GM18867 (cell line): ENCODE measurements at regions not wholly inside any gene's neighbourhood (a gene's known extent, or its start where the extent isn't known, plus 50 kb on each side); places are given as distances from the start of the nearest gene placed in this dataset.

ENCODE experiments used
- ATAC-seq: cut with Tn5 transposase; IDR thresholded peaks from one replicate; pipeline ENCODE4 v1.9.1; 2021; ENCODE audit warnings: mild to moderate bottlenecking, moderate library complexity; ENCODE audit not compliant: unreplicated experiment

DNA sequence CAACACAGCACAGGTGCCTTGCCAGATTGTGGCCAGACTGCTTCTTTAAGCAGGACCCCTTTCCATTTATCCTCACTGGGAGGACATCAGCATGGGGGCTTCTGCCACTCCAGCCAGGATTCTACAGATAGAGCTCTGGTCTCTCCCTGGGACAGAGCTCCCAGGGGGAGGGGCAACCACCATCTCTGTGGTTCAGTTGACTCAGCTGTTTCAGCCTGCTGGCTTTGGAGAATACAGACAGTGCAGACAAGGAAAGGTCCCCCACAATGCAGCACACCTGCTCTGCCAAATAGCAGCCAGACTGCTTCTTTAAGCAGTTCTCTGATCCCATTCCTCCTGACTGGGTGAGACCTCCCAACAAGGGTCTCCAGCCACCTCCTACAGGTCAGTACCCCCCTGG, 132.8 kb downstream of the OR2K2 start:
- no peak for ATAC-seq

DNA sequence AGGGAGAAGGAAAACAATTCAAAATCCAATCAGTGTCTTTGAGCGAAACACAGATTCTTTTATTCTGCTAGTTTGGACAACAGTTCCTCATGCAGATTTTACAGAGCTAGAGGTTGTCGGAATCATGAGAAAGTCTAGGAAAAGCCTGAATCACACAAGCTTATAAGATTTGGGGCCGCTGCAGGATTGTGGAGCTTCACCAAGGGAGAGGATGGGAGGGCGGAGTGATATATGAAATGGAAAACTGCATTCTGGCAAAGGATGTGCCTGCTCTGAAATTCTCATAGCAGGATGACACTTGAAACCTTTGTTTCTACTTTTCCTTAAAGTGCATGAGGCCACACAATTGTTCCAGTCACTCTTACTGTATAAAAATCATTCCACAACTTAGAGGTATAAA, 134.3 kb downstream of the OR2K2 start:
- ATAC-seq = no peak

DNA sequence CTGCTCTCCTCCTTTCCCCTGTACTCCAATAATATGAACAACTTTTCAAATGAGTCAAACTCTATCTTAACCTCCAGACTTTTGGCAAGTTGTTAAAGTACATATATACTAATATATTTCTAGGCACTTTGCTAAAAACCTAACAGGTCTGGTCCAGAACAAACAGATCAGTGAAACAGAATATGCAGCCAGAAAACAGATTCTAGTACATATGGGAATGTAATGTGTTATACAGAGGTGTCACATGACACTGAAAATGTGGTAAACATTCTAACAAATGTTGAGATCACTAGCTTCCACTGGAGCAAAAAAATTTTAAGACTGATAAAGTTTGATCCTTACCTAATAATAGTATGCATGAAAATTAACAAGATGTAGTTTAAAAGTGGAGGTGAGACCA, 136.9 kb downstream of the OR2K2 start:
- no peak for ATAC-seq

DNA sequence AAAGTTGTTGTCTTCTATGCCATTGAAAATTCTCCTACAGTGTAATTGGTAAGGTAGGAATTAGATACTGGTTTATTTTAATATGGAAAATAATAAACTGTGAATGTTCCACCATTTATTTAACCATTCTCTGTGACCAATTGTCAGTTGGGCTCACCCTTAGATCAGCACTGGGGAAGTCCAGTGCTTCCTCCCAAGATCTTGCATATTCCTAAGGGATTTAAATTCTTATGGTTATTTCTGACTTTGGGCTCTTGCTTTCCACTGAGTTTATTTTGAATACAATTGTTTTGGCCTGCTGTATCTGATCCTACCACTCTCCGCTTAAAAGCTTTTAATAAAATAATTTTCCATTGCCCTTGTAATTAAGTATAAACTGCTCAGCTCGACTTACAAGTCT, 137.4 kb downstream of the OR2K2 start:
- no peak for ATAC-seq

DNA sequence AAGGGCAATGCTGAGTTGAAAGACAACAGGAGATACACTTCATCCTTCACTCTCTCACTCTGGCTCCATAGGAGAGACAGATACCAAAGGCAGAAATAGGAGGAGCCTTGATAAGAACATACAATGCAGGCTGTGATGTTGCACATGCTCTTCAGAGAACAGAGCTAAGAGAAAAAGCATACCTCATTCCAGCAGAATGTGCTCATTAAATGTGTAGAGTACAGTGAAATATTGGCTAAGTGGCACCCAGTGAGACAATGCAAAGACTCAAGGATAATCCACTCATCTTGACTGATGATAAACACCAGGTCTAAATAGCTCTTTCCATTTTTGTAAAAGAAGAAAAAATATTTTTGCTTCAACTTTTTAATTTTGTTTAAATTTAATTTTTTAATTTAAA, 139.7 kb downstream of the OR2K2 start:
- ATAC-seq = no peak

DNA sequence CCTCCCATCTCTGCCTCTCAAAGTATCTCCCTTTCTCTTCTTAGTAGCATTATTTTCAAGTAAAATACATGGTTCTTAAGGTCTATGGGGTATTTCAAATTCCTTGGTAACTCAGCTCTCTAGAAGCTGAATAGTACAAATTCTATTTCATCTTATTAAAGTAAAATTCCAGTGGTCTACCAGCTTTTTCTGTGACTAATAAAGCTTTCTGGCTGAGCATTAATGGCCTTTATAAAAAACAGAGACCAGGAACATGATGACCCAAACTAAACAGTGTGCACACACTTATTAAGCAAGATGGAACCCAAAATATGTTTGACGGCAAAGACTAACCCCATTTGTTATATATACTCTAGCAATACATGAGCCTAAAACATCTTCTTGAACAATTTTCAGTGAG, 142.6 kb downstream of the OR2K2 start:
- no peak for ATAC-seq

DNA sequence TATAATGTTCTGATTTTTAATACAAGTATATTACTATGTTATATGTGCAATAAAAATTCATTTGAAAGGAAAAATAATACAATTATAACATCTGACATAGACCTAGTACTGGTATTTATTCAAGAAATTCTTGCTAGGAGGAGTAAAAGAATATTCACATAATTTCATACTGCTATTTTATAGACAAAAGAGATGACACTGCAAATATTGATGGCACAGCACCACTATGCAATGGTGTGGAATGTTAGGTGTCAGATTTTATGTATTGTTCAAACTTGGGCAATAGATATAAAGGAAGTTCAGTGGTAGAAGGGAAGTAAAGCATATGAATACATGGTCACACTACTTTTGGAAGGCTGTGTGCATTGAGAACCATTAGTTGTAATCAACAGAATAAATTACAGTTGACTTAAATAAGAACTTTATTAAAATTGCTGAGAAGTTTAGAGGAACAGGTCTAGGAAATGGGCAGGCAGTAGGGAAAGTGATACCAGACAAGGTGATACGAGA, 143.9 kb downstream of the OR2K2 start:
- ATAC-seq = no peak

DNA sequence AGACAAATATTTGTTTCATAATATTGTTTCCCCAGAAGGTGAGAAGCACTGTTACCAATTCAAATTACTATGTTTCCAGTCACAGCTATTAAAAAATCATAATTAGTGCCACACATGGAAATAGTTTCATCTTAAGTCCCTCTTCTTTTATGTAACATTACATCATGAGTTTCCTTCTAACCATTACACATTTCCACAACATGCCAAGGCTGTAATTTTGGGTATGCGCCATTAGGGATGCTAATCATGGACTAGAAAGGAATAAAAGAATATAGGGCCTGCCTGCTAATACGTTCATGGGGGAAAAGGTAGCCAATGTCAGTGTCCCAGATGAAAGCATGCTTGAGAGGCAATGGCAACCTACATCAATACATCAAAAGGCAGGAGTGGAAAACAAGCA, 142.5 kb upstream of the LPAR1 start:
- ATAC-seq = no peak

DNA sequence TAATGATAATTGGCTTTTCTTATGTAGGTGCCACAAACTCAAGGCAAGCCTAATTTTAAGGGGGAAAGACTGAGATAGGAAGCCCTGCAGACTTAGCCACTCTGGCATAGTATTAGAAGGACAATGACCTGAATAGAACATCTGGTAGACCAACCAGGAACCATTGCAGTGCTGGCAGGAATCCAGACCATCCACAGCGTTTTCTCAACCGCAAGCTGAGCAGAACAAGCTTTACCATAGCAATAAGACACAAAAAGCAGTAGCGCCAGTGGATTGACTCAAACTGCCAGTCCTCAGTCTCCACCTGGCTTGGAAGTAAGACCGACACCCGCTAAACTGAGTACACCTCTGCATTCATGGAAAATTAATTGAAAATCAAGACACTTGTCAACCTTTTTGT, 141.3 kb upstream of the LPAR1 start:
- ATAC-seq = no peak

DNA sequence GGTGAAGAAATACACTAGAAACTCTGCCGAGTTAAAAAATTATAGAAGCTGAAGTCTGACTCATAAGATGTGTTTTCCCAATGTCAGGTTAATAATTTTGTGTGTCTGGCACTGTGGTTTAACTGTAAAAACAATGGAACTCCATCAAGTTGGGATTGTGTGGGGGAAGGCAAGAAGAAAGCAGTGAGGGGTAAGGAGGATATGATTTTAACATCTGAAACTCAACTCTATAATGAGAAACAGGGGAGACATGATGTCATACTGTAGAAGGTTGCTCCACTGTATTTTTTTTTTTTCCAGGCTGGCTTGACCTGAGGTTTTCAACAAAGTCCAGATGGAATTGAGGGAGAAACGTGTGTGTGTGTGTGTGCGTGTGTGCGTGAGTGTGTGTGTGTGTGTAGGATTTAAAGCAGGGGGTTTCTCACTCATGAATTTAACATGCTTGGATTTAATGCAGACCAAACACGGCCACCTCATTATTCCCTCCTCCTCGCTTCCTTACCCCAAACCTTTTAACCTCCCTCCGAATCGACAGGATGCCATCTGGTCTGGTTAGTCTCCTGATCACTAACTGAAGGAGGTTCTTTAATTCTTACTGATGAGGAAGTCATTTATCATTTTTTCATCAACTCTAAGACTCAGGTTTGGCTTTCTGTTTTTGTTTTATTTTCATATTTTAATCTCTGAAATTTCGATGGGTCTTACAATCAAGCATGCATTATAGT, 140.2 kb upstream of the LPAR1 start:
- no peak for ATAC-seq

DNA sequence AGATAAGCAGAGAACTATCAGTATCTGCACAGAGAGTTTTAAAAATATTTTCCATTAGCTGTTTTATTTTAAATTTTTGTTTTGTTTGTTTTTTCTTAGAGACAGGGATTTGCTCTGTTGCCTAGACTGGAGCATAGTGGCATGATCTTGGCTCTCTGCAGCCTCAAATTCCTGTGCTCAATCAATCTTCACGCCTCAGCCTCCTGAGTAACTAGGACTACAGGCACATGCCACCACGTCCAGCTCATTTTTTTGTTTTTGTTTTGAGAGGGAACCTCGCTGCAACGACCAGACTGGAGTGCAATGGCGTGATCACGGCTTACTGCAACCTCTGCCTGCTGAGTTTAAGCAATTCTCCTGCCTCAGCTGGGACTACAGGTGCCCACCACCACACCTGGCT, 138.2 kb upstream of the LPAR1 start:
- ATAC-seq = no peak

DNA sequence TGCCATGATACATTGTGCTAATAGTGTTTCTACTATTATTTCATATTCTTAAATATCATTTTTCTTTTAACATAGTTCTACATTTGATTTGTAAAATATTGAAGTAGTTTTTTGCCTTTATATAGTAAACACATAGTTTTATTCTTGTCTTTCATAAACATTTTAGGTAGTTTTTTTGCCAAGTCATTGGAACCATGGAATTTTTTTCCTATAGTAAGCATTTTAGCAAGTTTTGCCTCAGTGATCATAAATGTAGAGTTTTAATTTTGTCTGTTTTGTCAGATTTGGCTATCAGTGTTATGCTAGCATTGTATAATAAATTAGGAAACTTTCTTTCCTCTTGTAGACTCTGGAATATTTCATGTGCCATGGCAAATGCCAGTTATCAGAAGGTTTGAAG, 137.1 kb upstream of the LPAR1 start:
- ATAC-seq = no peak

DNA sequence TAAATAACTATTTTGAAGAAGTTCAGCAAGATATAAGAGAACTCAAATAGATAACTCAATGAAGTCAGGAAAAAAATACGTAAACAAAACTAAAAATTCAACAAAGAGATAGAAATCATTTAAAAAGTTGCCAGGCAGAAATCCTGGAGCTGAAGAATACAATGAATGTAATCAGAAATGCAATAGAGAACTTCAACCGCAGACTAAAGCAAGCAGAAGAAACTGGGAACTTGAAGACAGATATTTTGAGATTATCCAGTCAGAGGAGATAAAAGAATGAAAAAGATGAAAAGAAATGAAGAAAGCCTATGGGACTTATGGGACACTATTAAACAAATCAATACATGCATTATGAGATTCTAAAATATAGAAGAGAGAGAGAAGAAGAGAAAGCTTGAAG, 129.1 kb upstream of the LPAR1 start:
- no peak for ATAC-seq

DNA sequence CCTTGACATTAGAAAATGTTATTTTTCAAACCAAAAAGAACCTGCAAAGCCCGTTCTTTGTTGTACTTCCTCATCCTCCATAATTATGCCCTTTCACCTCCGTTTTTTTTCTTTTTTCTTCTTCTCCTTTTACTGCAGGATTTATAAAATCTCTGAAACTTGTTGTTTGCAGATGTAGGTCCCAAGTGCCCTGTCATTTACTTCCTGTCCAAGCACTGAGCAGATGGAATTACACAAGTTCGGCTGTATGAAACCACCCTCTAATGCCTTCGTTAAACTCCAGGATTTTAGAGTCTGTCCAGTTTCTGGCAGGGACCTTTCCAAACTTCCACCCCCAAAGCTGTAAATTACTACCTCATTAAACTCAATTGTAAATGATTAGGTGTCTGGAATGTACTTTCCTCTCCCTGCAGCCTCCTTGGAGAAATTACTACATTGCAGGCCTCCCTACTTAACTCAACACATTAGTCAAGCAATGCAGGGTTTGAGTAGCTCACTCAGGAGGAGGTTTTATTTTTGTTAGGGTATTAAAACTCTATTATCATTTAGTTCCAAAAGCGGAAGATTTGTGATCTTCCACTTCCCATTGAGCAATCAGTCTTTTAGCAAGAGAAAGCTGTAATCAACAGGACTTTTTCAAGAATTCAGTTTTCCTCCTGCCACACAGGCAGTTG, 125.6 kb upstream of the LPAR1 start:
- no peak for ATAC-seq

DNA sequence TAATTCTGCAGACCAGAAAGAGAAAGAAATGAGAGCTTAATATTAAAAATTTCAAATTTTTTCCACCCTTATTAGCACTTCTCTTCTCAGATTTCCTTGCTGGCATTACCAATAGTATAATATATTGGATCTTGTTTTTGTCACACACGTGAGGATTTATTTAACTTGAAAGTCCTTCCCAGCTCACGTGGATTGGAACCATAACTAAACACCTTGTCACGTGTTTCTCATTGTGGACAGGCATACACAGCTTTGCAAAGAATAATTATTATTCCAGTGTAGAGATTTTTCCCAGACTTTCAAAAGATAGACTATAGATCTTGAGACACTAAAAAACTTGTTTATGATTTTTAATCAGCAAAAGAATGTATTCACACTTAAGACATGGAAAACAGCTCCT, 123.8 kb upstream of the LPAR1 start:
- ATAC-seq = no peak

DNA sequence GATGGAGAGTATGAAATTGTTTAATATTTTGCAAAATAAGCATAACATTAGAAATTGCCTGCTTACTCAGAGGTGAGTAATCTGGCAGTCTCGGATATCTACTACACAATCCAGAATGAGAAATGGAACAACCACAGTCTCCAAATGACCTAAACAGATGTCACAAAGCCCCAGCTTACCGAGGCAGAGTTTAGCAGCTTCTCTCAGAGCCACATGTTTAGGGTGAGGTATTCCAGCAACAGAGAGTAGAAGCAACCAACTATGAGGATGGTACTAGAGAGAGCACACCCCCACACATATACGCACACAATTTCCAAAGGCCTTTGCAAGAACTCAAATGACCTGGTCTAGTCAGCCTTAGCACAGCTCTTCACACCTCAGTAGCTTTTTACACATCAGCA, 122.7 kb upstream of the LPAR1 start:
- no peak for ATAC-seq

DNA sequence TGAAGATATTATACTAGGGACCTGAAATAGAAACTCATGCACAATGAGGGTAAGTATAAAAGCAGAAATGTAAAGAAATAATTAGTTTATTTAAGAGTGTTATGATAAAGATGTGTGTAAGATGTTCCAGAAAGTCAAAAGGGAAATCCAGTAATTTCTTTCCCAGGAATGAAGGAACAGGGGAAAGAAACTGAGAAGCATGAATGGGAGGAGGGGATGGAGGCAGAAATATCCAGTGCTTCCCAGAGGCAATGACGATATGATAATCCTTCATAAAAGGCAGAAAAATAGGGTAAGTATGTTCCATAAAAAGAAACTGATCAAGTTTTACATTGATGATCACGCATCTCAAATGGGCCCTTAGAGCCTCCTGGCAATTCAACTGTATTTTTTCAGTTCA, 120.7 kb upstream of the LPAR1 start:
- ATAC-seq = no peak

DNA sequence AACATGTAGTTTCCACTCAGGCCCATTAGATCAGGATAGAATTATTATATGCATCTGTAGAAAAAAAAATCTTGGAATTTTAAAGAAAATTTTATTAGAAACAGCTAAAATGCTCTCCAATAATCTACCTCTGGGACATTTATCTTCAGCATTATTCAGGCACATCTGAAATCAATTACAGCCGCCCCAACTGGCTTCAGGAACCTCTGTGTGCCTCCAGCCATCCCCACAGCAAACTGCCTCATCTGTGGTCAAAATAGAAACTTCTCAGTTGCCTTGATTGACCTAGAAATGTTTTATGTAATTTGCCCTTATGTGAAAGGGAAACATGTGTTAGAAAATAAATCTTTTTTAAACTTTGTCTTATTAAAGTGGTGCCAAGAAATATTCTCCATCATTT, 120.1 kb upstream of the LPAR1 start:
- ATAC-seq = no peak

DNA sequence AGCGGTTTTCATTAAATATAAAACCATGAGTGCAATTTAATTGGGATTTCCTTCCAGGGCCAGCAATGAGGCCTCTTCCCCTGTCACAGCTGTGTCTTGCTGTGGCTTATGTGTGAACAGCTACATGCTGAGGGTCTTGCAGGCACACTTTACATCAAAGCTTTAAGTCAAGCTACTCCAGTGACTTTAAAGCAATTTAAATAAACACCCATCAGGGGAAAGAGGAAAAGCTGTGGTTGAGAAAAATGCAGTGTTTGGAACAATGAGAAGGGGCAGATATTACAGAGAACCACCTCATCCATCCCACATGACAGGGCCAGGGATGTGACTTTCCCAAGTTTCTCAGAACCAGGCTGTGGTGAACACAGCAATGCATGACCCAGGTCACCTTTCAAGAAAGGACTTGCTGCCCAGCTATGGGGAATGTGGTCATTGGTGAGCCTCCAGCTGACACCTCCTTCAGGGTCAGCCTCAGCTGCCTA, 115.9 kb upstream of the LPAR1 start:
- ATAC-seq = no peak

DNA sequence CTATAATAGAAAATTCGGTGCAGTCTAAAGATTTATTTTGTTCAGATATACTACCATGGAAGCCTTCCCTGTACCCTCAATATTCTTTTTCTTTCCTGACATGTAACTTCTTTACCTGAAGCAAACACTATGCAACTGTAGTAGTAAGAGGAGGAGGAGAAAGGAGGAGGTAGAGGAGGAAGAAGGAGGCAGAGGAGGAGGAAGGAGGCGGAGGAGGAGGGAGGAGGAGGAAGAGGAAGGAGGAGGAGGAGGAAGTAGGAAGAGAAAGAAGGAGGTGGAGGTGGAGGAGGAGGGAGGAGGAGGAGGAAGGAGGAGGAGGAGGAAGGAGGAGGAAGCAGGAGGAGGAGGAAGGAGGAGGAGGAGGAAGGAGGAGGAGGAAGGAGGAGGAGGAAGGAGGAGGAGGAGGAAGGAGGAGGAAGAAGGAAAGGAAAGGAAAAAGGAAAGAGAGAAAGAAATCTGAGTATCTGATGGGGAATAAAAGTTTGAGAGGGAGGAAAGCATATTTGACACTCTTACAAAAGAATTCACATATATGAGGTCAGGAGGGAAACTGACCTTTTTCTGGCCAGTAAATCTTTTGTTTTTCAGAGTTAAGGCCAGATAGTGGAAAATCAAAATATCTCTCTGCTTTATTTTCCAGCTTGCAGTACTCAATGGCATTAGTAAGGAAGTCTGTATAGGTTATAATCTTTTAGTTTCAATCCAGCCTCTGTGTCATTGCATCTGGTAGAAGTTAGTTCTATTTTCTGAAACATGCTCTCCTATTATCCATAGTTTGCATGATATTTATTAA, 114.5 kb upstream of the LPAR1 start:
- ATAC-seq = no peak

DNA sequence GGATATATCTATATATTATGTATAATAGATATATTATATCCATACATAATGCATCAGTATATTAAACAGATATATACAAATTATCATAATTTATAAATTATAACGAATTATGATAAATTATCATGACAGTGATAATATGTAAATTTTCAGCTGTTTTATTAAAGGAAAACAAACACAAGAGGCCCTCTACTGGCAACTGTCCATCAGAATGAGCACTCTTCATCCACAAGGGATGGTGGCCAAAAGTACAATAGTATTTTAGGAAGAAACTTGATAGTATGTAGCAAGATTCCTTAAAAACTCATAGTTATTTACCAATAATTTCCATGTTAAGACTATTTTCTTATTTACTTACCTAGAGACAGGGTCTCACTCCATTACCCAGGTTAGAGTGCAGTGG, 113.3 kb upstream of the LPAR1 start:
- ATAC-seq = no peak

DNA sequence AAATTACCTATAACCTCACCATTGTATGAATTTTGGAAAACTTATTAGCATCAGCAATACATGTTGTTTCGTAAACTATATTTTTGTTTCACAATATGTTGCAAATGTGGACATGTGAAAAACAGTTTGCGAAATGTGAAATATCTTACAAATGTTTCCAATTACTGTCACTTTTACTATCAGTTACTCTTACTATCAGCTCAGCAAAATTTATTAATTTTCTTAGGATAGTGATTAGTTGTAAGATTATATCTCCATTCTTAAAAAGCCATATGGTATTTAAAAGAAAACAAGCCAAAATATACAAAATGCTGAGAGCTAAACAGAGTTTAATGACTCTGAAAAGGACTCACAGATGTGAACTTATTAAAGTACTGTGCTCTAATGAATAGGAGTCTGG, 111.9 kb upstream of the LPAR1 start:
- ATAC-seq = no peak
